Keratinocyte (primary cell): ENCODE measurements at regions not wholly inside any gene's neighbourhood (a gene's known extent, or its start where the extent isn't known, plus 50 kb on each side); places are given as distances from the start of the nearest gene placed in this dataset.

Source experiments
- DNase-seq: peaks from one replicate; pipeline ENCODE4 v3.0.0-alpha.2; 2011; ENCODE audit warnings: low read depth, missing footprints, low spot score
- FAIRE-seq: peaks from 2 replicates; lab custom pipeline; 2011; peaks lifted over from hg19 to GRCh38; lab: Jason Lieb, UNC
- H2AFZ ChIP-seq: 2 replicates; pipeline ENCODE4 v1.6.0; 2012; ENCODE audit warnings: low read length, control low read depth, inconsistent platforms; ENCODE audit not compliant: control insufficient read depth
- H3K27ac ChIP-seq: 2 replicates; pipeline ENCODE4 v1.5.1; 2011; ENCODE audit warnings: low read length; ENCODE audit not compliant: control insufficient read depth, insufficient read depth
- H3K27me3 ChIP-seq: 3 replicates; pipeline ENCODE4 v1.6.0; 2011; ENCODE audit warnings: low read length; ENCODE audit not compliant: control insufficient read depth, insufficient read depth; ENCODE audit errors: extremely low read depth
- H3K36me3 ChIP-seq, 2 experiments: 2 replicates in 1 of 2; 3 replicates in 1 of 2; pipeline ENCODE4 v1.5.1; 2011; ENCODE audit warnings: low read length in 2 of 2, mild to moderate bottlenecking in 1 of 2; ENCODE audit not compliant: control insufficient read depth in 2 of 2, insufficient read depth in 2 of 2; ENCODE audit errors: extremely low read depth in 1 of 2
- H3K4me1 ChIP-seq: 3 replicates; pipeline ENCODE4 v1.5.1; 2011; ENCODE audit warnings: low read length; ENCODE audit not compliant: control insufficient read depth, insufficient read depth; ENCODE audit errors: extremely low read depth
- H3K4me2 ChIP-seq: 3 replicates; pipeline ENCODE4 v1.6.0; 2011; ENCODE audit warnings: low read depth, low read length; ENCODE audit not compliant: control insufficient read depth, insufficient read depth; ENCODE audit errors: extremely low read depth
- H3K4me3 ChIP-seq, 3 experiments: fragments of 200-600 bp in 1 of 3; sonication (generic) in 1 of 3; 2 replicates in 2 of 3; 3 replicates in 1 of 3; pipeline ENCODE4 v1.5.1; 2011 to 2016; ENCODE audit warnings: low read length in 3 of 3, mild to moderate bottlenecking in 3 of 3, control low read depth in 2 of 3, inconsistent platforms in 1 of 3, low read depth in 1 of 3, mixed read lengths in 1 of 3, mixed run types in 1 of 3, moderate library complexity in 1 of 3; ENCODE audit not compliant: control insufficient read depth in 2 of 3, insufficient read depth in 2 of 3; ENCODE audit errors: extremely low read depth in 1 of 3
- H3K79me2 ChIP-seq: 2 replicates; pipeline ENCODE4 v1.6.0; 2012; ENCODE audit warnings: low read length; ENCODE audit not compliant: control insufficient read depth, insufficient read depth
- H3K9ac ChIP-seq: 3 replicates; pipeline ENCODE4 v1.6.0; 2011; ENCODE audit warnings: low read length; ENCODE audit not compliant: control insufficient read depth, insufficient read depth; ENCODE audit errors: extremely low read depth
- H3K9me1 ChIP-seq: 3 replicates; pipeline ENCODE4 v1.6.0; 2011; ENCODE audit warnings: low read length; ENCODE audit not compliant: control insufficient read depth, insufficient read depth; ENCODE audit errors: extremely low read depth
- H3K9me3 ChIP-seq: 2 replicates; pipeline ENCODE4 v1.5.1; 2012; ENCODE audit warnings: low read depth, low read length; ENCODE audit not compliant: control insufficient read depth
- H4K20me1 ChIP-seq: 3 replicates; pipeline ENCODE4 v1.6.0; 2011; ENCODE audit warnings: low read length; ENCODE audit not compliant: control insufficient read depth, insufficient read depth; ENCODE audit errors: extremely low read depth
- EZH2 ChIP-seq: IDR thresholded peaks from one replicate; pipeline ENCODE4 v1.6.1; 2012; ENCODE audit warnings: inconsistent platforms, mild to moderate bottlenecking, low read length, moderate library complexity
- dilution Hi-C: fragments of 300-500 bp; cut with MboI; formaldehyde crosslinking; loops from one replicate; pipeline ENCODE4 v1.7.0; 2020; ENCODE audit warnings: low sequenced_read_pairs; ENCODE audit not compliant: extremely low pct_ligation_motif_present
- TF ChIP-seq, protein P1 (sequence below), 3 experiments: IDR thresholded peaks in 1 of 3; conservative IDR thresholded peaks in 1 of 3; optimal IDR thresholded peaks in 1 of 3; 2 replicates in 2 of 3; 3 replicates in 1 of 3; pipeline versions ENCODE3 to v1.5.1; 2011; ENCODE audit warnings: low read length in 3 of 3, mild to moderate bottlenecking in 3 of 3, moderate library complexity in 2 of 3, control low read depth in 1 of 3, inconsistent platforms in 1 of 3; ENCODE audit not compliant: insufficient read depth in 2 of 3; ENCODE audit errors: extremely low read depth in 1 of 3

DNA sequence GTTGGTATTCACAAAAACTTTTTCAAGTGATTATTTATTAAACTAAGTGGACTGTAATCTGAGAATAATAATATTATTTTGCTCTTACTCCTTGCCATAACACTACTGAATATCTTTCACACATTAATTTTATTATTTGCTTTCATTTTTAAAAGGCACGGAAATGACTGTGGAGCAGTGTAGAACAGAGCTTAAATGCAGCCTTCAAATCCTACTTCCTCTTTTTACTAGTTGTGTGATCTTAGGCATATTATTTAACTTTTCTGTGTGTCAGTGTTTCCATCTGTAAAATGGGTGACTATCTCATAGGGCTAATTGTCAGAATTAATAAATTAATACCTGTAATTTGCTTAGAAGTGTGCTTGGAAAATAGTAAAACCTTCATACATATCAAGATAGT lies 55.5 kb upstream of the SLC8A1 start:
- H2AFZ ChIP-seq = no peak overlapping the region
- no peaks in the 10 kb centered on the region for H3K9me3 ChIP-seq
- H4K20me1 ChIP-seq = no peaks in the 10 kb centered on the region
- no peak for FAIRE-seq
- H3K27ac ChIP-seq = no peak overlapping the region
- no peak overlapping the region for H3K4me2 ChIP-seq
- H3K27me3 ChIP-seq = peaks cover 6% of the 10 kb centered on the region
- no peak overlapping the region for H3K4me3 ChIP-seq
- H3K9ac ChIP-seq = no peak overlapping the region
- no peak for DNase-seq
- H3K9me1 ChIP-seq = no peaks in the 10 kb centered on the region
- H3K79me2 ChIP-seq = no peaks in the 10 kb centered on the region
- TF ChIP-seq, protein P1, sequence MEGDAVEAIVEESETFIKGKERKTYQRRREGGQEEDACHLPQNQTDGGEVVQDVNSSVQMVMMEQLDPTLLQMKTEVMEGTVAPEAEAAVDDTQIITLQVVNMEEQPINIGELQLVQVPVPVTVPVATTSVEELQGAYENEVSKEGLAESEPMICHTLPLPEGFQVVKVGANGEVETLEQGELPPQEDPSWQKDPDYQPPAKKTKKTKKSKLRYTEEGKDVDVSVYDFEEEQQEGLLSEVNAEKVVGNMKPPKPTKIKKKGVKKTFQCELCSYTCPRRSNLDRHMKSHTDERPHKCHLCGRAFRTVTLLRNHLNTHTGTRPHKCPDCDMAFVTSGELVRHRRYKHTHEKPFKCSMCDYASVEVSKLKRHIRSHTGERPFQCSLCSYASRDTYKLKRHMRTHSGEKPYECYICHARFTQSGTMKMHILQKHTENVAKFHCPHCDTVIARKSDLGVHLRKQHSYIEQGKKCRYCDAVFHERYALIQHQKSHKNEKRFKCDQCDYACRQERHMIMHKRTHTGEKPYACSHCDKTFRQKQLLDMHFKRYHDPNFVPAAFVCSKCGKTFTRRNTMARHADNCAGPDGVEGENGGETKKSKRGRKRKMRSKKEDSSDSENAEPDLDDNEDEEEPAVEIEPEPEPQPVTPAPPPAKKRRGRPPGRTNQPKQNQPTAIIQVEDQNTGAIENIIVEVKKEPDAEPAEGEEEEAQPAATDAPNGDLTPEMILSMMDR (optimal IDR thresholded peaks at IDR 0.05 in 1 of 3, IDR thresholded peaks at IDR 0.05 in 1 of 3, conservative IDR thresholded peaks at IDR 0.05 in 1 of 3; ENCODE audit: extremely low read depth in 1 of 3, insufficient read depth in 2 of 3, low read length in 3 of 3) = no peak
- TF ChIP-seq EZH2 = no peak
- no peaks in the 10 kb centered on the region for H3K36me3 ChIP-seq
- dilution Hi-C loops = no loop called here
- no peaks in the 10 kb centered on the region for H3K4me1 ChIP-seq

- Histone ChIP-seq H3K9ac (no peak overlapping the region), H3K4me3 (no peak overlapping the region), H3K9me1 (no peaks in the 10 kb centered on the region), H3K4me1 (no peaks in the 10 kb centered on the region), H3K36me3 (no peaks in the 10 kb centered on the region), H3K27me3 (peaks cover 7% of the 10 kb centered on the region), H3K4me2 (no peak overlapping the region), H3K27ac (no peak overlapping the region), H2AFZ (no peak overlapping the region), H3K9me3 (no peaks in the 10 kb centered on the region), H4K20me1 (no peaks in the 10 kb centered on the region), H3K79me2 (no peaks in the 10 kb centered on the region)
- DNase-seq (no peak), FAIRE-seq (no peak)
- TF ChIP-seq, protein P1 (optimal IDR thresholded peaks at IDR 0.05 in 1 of 3, IDR thresholded peaks at IDR 0.05 in 1 of 3, conservative IDR thresholded peaks at IDR 0.05 in 1 of 3; ENCODE audit: extremely low read depth in 1 of 3, insufficient read depth in 2 of 3, low read length in 3 of 3) = no peak
- TF ChIP-seq EZH2 = no peak
- dilution Hi-C loops = no loop called here
Measured at GRCh38 chr2:40510304-40510703, 58.4 kb upstream of the SLC8A1 start.
